GM12878 (cell line): ENCODE measurements at regions not wholly inside any gene's neighbourhood (a gene's known extent, or its start where the extent isn't known, plus 50 kb on each side); places are given as distances from the start of the nearest gene placed in this dataset.

Experiments used
- ATAC-seq: fragments of 200-7000 bp; cut with Tn5 transposase; 3 replicates; pipeline ENCODE4 v1.9.1; 2020; ENCODE audit warnings: mild to moderate bottlenecking, moderate library complexity
- BruUV-seq: library from RNA; stranded (reverse); fragments of 400-500 nt; replicated peaks from 2 replicates; lab custom pipeline; 2021; lab: Mats Ljungman, UMichigan
- CTCF ChIA-PET: fragments of 300-600 bp; sonication (Branson Sonifier 250); formaldehyde crosslinking; extraction: SDS; loops from one replicate; lab custom pipeline; 2021; ENCODE audit warnings: inconsistent platforms; lab: Yijun Ruan, JAX
- POLR2A ChIA-PET: fragments of 350-600 bp; formaldehyde crosslinking; extraction: SDS; loops from one replicate; lab custom pipeline; 2021; ENCODE audit warnings: inconsistent platforms; lab: Charles Lee
- RAD21 ChIA-PET: fragments of 300-600 bp; sonication (Branson Sonifier 250); formaldehyde crosslinking; loops from one replicate; lab custom pipeline; 2023; ENCODE audit warnings: antibody characterized with exemption; ENCODE audit not compliant: unreplicated experiment; lab: Charles Lee
- SMC1A ChIA-PET: fragments of 300-600 bp; sonication (Branson Sonifier 250); formaldehyde crosslinking; loops from one replicate; lab custom pipeline; 2023; ENCODE audit not compliant: unreplicated experiment, uncharacterized antibody; lab: Charles Lee
- DNase-seq: peaks from one replicate; pipeline ENCODE4 v3.0.0-alpha.2; 2011; ENCODE audit warnings: low read depth, low spot score
- FAIRE-seq: peaks from 3 replicates; lab custom pipeline; 2011; peaks lifted over from hg19 to GRCh38; lab: Jason Lieb, UNC
- H2AFZ ChIP-seq: 2 replicates; pipeline ENCODE4 v1.6.0; 2011; ENCODE audit warnings: low read depth, low read length, control low read depth; ENCODE audit not compliant: control insufficient read depth
- H3K27ac ChIP-seq: 2 replicates; pipeline ENCODE4 v1.5.1; 2011; ENCODE audit warnings: control low read depth; ENCODE audit not compliant: control insufficient read depth, insufficient read depth
- H3K27me3 ChIP-seq, 2 experiments: replicated peaks in 1 of 2; 2 replicates each; pipeline versions ENCODE4 v1.6.0 to v1.6.1; 2011; ENCODE audit warnings: low read length in 1 of 2; ENCODE audit not compliant: control insufficient read depth in 2 of 2, insufficient read depth in 2 of 2
- H3K36me3 ChIP-seq, 2 experiments: 2 replicates each; pipeline ENCODE4 v1.5.1; 2011; ENCODE audit warnings: low read length in 1 of 2; ENCODE audit not compliant: control insufficient read depth in 2 of 2, insufficient read depth in 2 of 2
- H3K4me1 ChIP-seq: 2 replicates; pipeline ENCODE4 v1.6.1; 2011; ENCODE audit warnings: mild to moderate bottlenecking, low read length, moderate library complexity, mixed read lengths; ENCODE audit not compliant: control insufficient read depth, insufficient read depth
- H3K4me2 ChIP-seq: 2 replicates; pipeline ENCODE4 v1.6.0; 2011; ENCODE audit warnings: control low read depth; ENCODE audit not compliant: control insufficient read depth, insufficient read depth
- H3K4me3 ChIP-seq: fragments of 200-600 bp; sonication (generic); 2 replicates; pipeline ENCODE4 v1.5.1; 2016
- H3K79me2 ChIP-seq: 2 replicates; pipeline ENCODE4 v1.6.0; 2011; ENCODE audit warnings: low read length; ENCODE audit not compliant: control insufficient read depth, insufficient read depth
- H3K9ac ChIP-seq: 2 replicates; pipeline ENCODE4 v1.8.0; 2011; ENCODE audit warnings: low read length, control low read depth, mixed read lengths; ENCODE audit not compliant: control insufficient read depth, insufficient read depth
- H3K9me3 ChIP-seq: replicated peaks from 3 replicates; pipeline ENCODE4 v1.5.1; 2011; ENCODE audit warnings: mild to moderate bottlenecking, low read length; ENCODE audit not compliant: control insufficient read depth, insufficient read depth
- H4K20me1 ChIP-seq: 2 replicates; pipeline ENCODE4 v1.6.0; 2011; ENCODE audit not compliant: control insufficient read depth, insufficient read depth
- ASH2L ChIP-seq: fragments of 300-600, 200-600 bp; sonication (generic); IDR thresholded peaks from 2 replicates; pipeline ENCODE4 v1.6.1; 2017; ENCODE audit warnings: low read depth, mild to moderate bottlenecking, borderline replicate concordance
- CBFB ChIP-seq: IDR thresholded peaks from 2 replicates; pipeline ENCODE4 v1.6.1; 2016; ENCODE audit warnings: antibody characterized with exemption, low read depth
- E2F4 ChIP-seq: IDR thresholded peaks from 2 replicates; pipeline ENCODE4 v1.6.1; 2012; ENCODE audit warnings: low read depth, low read length, improper control_type of control experiment
- E2F8 ChIP-seq: fragments of 450-650 bp; IDR thresholded peaks from 2 replicates; pipeline ENCODE4 v1.6.1; 2018; ENCODE audit warnings: mild to moderate bottlenecking, low read depth, moderate library complexity; ENCODE audit not compliant: partially characterized antibody
- FOS ChIP-seq: IDR thresholded peaks from 3 replicates; pipeline ENCODE4 v1.6.1; 2011; ENCODE audit warnings: borderline replicate concordance; ENCODE audit not compliant: insufficient read length; ENCODE audit errors: extremely low read depth
- FOXM1 ChIP-seq: IDR thresholded peaks from 2 replicates; pipeline ENCODE4 v1.6.1; 2012; ENCODE audit warnings: low read depth, mild to moderate bottlenecking, inconsistent platforms, low read length, moderate library complexity
- GABPA ChIP-seq: IDR thresholded peaks from 2 replicates; pipeline ENCODE4 v1.6.1; 2014; ENCODE audit warnings: antibody characterized with exemption, low read depth, mild to moderate bottlenecking, inconsistent platforms
- IRF4 ChIP-seq: IDR thresholded peaks from 2 replicates; pipeline ENCODE4 v1.6.1; 2011; ENCODE audit warnings: low read depth, low read length
- KAT2A ChIP-seq: conservative IDR thresholded peaks from 2 replicates; pipeline ENCODE4 v1.6.1; 2011; ENCODE audit warnings: low read depth, low read length; ENCODE audit not compliant: control insufficient read depth
- MYB ChIP-seq: fragments of 150-350 bp; IDR thresholded peaks from 2 replicates; pipeline ENCODE4 v1.6.1; 2014; ENCODE audit warnings: mild to moderate bottlenecking, low read depth, low read length, borderline replicate concordance
- NBN ChIP-seq: fragments of 450-650 bp; IDR thresholded peaks from 2 replicates; pipeline ENCODE4 v1.6.1; 2016
- NFIC ChIP-seq: IDR thresholded peaks from 2 replicates; pipeline ENCODE4 v1.6.1; 2012; ENCODE audit warnings: low read depth, mild to moderate bottlenecking, inconsistent platforms, low read length, moderate library complexity
- SIN3A ChIP-seq: IDR thresholded peaks from 2 replicates; pipeline ENCODE4 v1.6.1; 2012; ENCODE audit warnings: low read depth, low read length, improper control_type of control experiment
- SREBF2 ChIP-seq: IDR thresholded peaks from 2 replicates; pipeline ENCODE4 v1.6.1; 2012; ENCODE audit warnings: mild to moderate bottlenecking, low read length
- TCF3 ChIP-seq: IDR thresholded peaks from 2 replicates; pipeline ENCODE4 v1.6.1; 2012; ENCODE audit warnings: low read depth, mild to moderate bottlenecking, low read length, borderline replicate concordance; ENCODE audit not compliant: insufficient read depth
- YBX1 ChIP-seq: fragments of 450-650 bp; IDR thresholded peaks from 2 replicates; pipeline ENCODE4 v1.6.1; 2016; ENCODE audit warnings: antibody characterized with exemption
- ZNF622 ChIP-seq: fragments of 450-650 bp; IDR thresholded peaks from 2 replicates; pipeline ENCODE4 v1.6.1; 2017; ENCODE audit warnings: mild to moderate bottlenecking, inconsistent platforms
- WGBS: methylation state at CpG from one replicate; pipeline ENCODE4 v1.1.6; 2016; ENCODE audit warnings: low lambda C conversion rate; ENCODE audit not compliant: insufficient replicate concordance, insufficient coverage; ENCODE audit errors: missing lambda C conversion rate; 5-methylcytosine and 5-hydroxymethylcytosine counted together
- in situ Hi-C: fragments of 300-500 bp; cut with MboI; formaldehyde crosslinking; loops from 9 replicates; pipeline ENCODE4 v1.14.3; 2018; ENCODE audit warnings: mixed read lengths
- intact Hi-C: fragments of 100-400 bp; cut with micrococcal nuclease; formaldehyde crosslinking; loops from one replicate; pipeline ENCODE4 v1.14.2; 2022; ENCODE audit not compliant: unreplicated experiment

GRCh38 chr16:65260746-65261145, 138.9 kb upstream of the CDH11 start (continued):
- TF ChIP-seq E2F4 = no peak
- TF ChIP-seq, all 136 proteins: peak for 0

GRCh38 chr16:65254144-65254543, 132.3 kb upstream of the CDH11 start:
- POLR2A ChIA-PET = no interaction called here
- no peak for FAIRE-seq
- intact Hi-C loops = no loop called here

More at GRCh38 chr16:65254144-65254543, 132.3 kb upstream of the CDH11 start:
- ATAC-seq (no peak), DNase-seq (no peak)
- H3K27me3 ChIP-seq = no peaks in the 10 kb centered on the region
- no peak overlapping the region for H3K9ac ChIP-seq
- no peaks in the 10 kb centered on the region for H3K4me1 ChIP-seq
- no peak overlapping the region for H2AFZ ChIP-seq
- H3K4me3 ChIP-seq = no peak overlapping the region
- TF ChIP-seq SIN3A = no peak
- TF ChIP-seq YBX1 = no peak
- TF ChIP-seq ASH2L = no peak
- TF ChIP-seq IRF4 = no peak
- no peak for TF ChIP-seq CBFB
- no peak for TF ChIP-seq E2F8
- no peak for TF ChIP-seq MYB
- no peak for TF ChIP-seq ZNF622
- TF ChIP-seq FOXM1 = no peak
- no peak for TF ChIP-seq NBN
- no peak for TF ChIP-seq TCF3
- no peak for TF ChIP-seq FOS
- TF ChIP-seq GABPA = no peak
- TF ChIP-seq NFIC = no peak
- no peak for TF ChIP-seq KAT2A
- no peak for TF ChIP-seq SREBF2
- H3K79me2 ChIP-seq = no peaks in the 10 kb centered on the region
- in situ Hi-C loops = no loop called here
- H4K20me1 ChIP-seq = no peaks in the 10 kb centered on the region
- H3K27ac ChIP-seq = no peak overlapping the region
- no peak overlapping the region for H3K4me2 ChIP-seq
- H3K36me3 ChIP-seq = no peaks in the 10 kb centered on the region
- BruUV-seq = no TSS peak
- ChIA-PET RAD21 (no interaction called here), CTCF (interaction anchor here (0.9 kb wide), 1 partner anchor 127 kb away, joined by 3 read pairs; no protein-coding TSS in a partner anchor), SMC1A (no interaction called here)
- WGBS = 25% methylated on average over 1 of the region's 1 CpG
- H3K9me3 ChIP-seq = no peaks in the 10 kb centered on the region
